Activated CD8-positive, alpha-beta T cell treated with anti-CD3 and anti-CD28 coated beads for 36 hours (primary cell): ENCODE measurements at regions not wholly inside any gene's neighbourhood (a gene's known extent, or its start where the extent isn't known, plus 50 kb on each side); places are given as distances from the start of the nearest gene placed in this dataset.

ENCODE experiments used
- ATAC-seq: fragments of 200-7000 bp; cut with Tn5 transposase; one replicate; pipeline ENCODE4 v1.10.0; 2021; ENCODE audit warnings: mild to moderate bottlenecking, moderate library complexity
- CTCF ChIA-PET: fragments of 350-600 bp; sonication (Branson Sonifier 250); formaldehyde crosslinking; loops from one replicate; lab custom pipeline; 2021; ENCODE audit warnings: antibody characterized with exemption; lab: Charles Lee
- POLR2A ChIA-PET: fragments of 350-600 bp; sonication (Branson Sonifier 250); formaldehyde crosslinking; loops from one replicate; lab custom pipeline; 2021; ENCODE audit warnings: antibody characterized with exemption; lab: Charles Lee
- DNase-seq: peaks from one replicate; pipeline ENCODE4 v3.0.0-alpha.2; 2020
- H3K27ac Mint-ChIP-seq: one replicate; pipeline ENCODE4 v1.8.0; 2021; ENCODE audit warnings: mild to moderate bottlenecking, mixed read lengths
- H3K27me3 Mint-ChIP-seq: one replicate; pipeline ENCODE4 v1.8.0; 2021; ENCODE audit warnings: mixed read lengths
- H3K36me3 Mint-ChIP-seq: one replicate; pipeline ENCODE4 v1.8.0; 2021; ENCODE audit warnings: low read depth, mixed read lengths
- H3K4me1 Mint-ChIP-seq: one replicate; pipeline ENCODE4 v1.8.0; 2021; ENCODE audit warnings: low read depth, mixed read lengths
- H3K4me3 Mint-ChIP-seq: one replicate; pipeline ENCODE4 v1.8.0; 2021; ENCODE audit warnings: mild to moderate bottlenecking, moderate library complexity, mixed read lengths
- H3K9me3 Mint-ChIP-seq: one replicate; pipeline ENCODE4 v1.8.0; 2021; ENCODE audit warnings: mixed read lengths
- CTCF ChIP-seq: fragments of 200-600 bp; IDR thresholded peaks from one replicate; pipeline ENCODE4 v1.8.0; 2022; ENCODE audit warnings: antibody characterized with exemption, mild to moderate bottlenecking
- intact Hi-C: fragments of 100-400 bp; cut with micrococcal nuclease; formaldehyde crosslinking; loops from one replicate; pipeline ENCODE4 v1.10.0; 2022

GRCh38 chr4:53832549-53832948 is 231.9 kb downstream of the CHIC2 start:
- DNase-seq, result no peak
- TF ChIP-seq CTCF, result no peak
- CTCF ChIA-PET, result no interaction called here
- peaks cover 6% of the 10 kb centered on the region for H3K27me3 Mint-ChIP-seq
- POLR2A ChIA-PET, result no interaction called here
- intact Hi-C loops, result no loop called here
- H3K36me3 Mint-ChIP-seq, result no peaks in the 10 kb centered on the region
- no peak overlapping the region for H3K4me3 Mint-ChIP-seq
- no peak for ATAC-seq
- H3K9me3 Mint-ChIP-seq, result peaks cover 15% of the 10 kb centered on the region
- H3K4me1 Mint-ChIP-seq, result no peaks in the 10 kb centered on the region
- no peak overlapping the region for H3K27ac Mint-ChIP-seq

- Mint-ChIP-seq H3K27ac (no peak overlapping the region), H3K27me3 (peaks cover 3% of the 10 kb centered on the region), H3K9me3 (peaks cover 15% of the 10 kb centered on the region), H3K4me3 (no peak overlapping the region), H3K4me1 (no peaks in the 10 kb centered on the region), H3K36me3 (no peaks in the 10 kb centered on the region)
- no peak for TF ChIP-seq CTCF
- ChIA-PET CTCF (no interaction called here), POLR2A (no interaction called here)
- intact Hi-C loops, result no loop called here
- DNase-seq (no peak), ATAC-seq (no peak)
These were observed 233.9 kb downstream of the CHIC2 start for GRCh38 chr4:53830511-53830910.

GRCh38 chr4:53821179-53821851 is 230.0 kb upstream of the LNX1 start:
- H3K27ac Mint-ChIP-seq, result no peak overlapping the region
- ChIA-PET POLR2A (no interaction called here), CTCF (no interaction called here)
- no peaks in the 10 kb centered on the region for H3K27me3 Mint-ChIP-seq
- H3K36me3 Mint-ChIP-seq, result no peaks in the 10 kb centered on the region
- no peak for TF ChIP-seq CTCF
- no peaks in the 10 kb centered on the region for H3K9me3 Mint-ChIP-seq
- DNase-seq, result no peak
- no peaks in the 10 kb centered on the region for H3K4me1 Mint-ChIP-seq
- intact Hi-C loops, result no loop called here
- ATAC-seq, result no peak
- no peak overlapping the region for H3K4me3 Mint-ChIP-seq

- Mint-ChIP-seq H3K36me3 (no peaks in the 10 kb centered on the region), H3K4me1 (no peaks in the 10 kb centered on the region), H3K9me3 (no peaks in the 10 kb centered on the region), H3K27me3 (peaks cover 2% of the 10 kb centered on the region), H3K27ac (no peak overlapping the region), H3K4me3 (no peak overlapping the region)
- no peak for TF ChIP-seq CTCF
- ChIA-PET CTCF (no interaction called here), POLR2A (no interaction called here)
- DNase-seq (no peak), ATAC-seq (no peak)
- intact Hi-C loops, result no loop called here
These were observed 226.8 kb upstream of the LNX1 start for GRCh38 chr4:53818104-53818503.

GRCh38 chr4:53816561-53816960 is 225.3 kb upstream of the LNX1 start:
- Mint-ChIP-seq H3K27me3 (peaks cover 2% of the 10 kb centered on the region), H3K27ac (no peak overlapping the region), H3K4me3 (no peak overlapping the region), H3K4me1 (no peaks in the 10 kb centered on the region), H3K36me3 (no peaks in the 10 kb centered on the region), H3K9me3 (no peaks in the 10 kb centered on the region)
- no peak for TF ChIP-seq CTCF
- CTCF ChIA-PET, result no interaction called here
- intact Hi-C loops, result no loop called here
- no peak for DNase-seq
- POLR2A ChIA-PET, result no interaction called here
- no peak for ATAC-seq
